Heart right ventricle (tissue), 16 donors: ENCODE measurements at regions not wholly inside any gene's neighbourhood (a gene's known extent, or its start where the extent isn't known, plus 50 kb on each side); places are given as distances from the start of the nearest gene placed in this dataset.

ENCODE experiments used
- ATAC-seq, 8 donors: fragments of 200-7000 bp; cut with Tn5 transposase; one replicate each; pipeline ENCODE4 v1.9.1; 2020; ENCODE audit warnings: mild to moderate bottlenecking in 8 of 8, moderate library complexity in 8 of 8, moderate number of reproducible peaks in 1 of 8
- DNase-seq, 2 donors: peaks; one replicate each; pipeline ENCODE4 v3.0.0-alpha.2; 2020
- H3K27ac ChIP-seq, 10 donors: fragments of 200-600 bp; sonication (generic) in 2 of 10; one replicate each; pipeline versions ENCODE4 v1.5.0 to v1.8.0; 2020 to 2022; ENCODE audit warnings: mild to moderate bottlenecking in 3 of 10
- H3K27me3 ChIP-seq, 7 donors: fragments of 200-600 bp; one replicate each; pipeline ENCODE4 v1.8.0; 2021 to 2022; ENCODE audit warnings: mild to moderate bottlenecking in 2 of 7
- H3K36me3 ChIP-seq, 9 donors: fragments of 200-600 bp; sonication (generic) in 1 of 9; one replicate each; pipeline versions ENCODE4 v1.5.0 to v1.8.0; 2020 to 2022; ENCODE audit warnings: mild to moderate bottlenecking in 2 of 9
- H3K4me1 ChIP-seq, 9 donors: fragments of 200-600 bp; sonication (generic) in 1 of 9; one replicate each; pipeline versions ENCODE4 v1.5.0 to v1.8.0; 2020 to 2022; ENCODE audit warnings: mild to moderate bottlenecking in 4 of 9
- H3K4me3 ChIP-seq, 10 donors: fragments of 200-600 bp; sonication (generic) in 2 of 10; one replicate each; pipeline versions ENCODE4 v1.5.0 to v1.8.0; 2020 to 2022; ENCODE audit warnings: mild to moderate bottlenecking in 7 of 10, moderate library complexity in 2 of 10
- H3K9me3 ChIP-seq, 11 donors: fragments of 200-600 bp in 10 of 11; sonication (generic) in 2 of 11; one replicate each; pipeline versions ENCODE4 v1.5.0 to v1.8.0; 2013 to 2022; ENCODE audit warnings: mild to moderate bottlenecking in 2 of 11, control low read depth in 1 of 11, moderate library complexity in 1 of 11
- WGBS, 2 donors: extraction: QIAGEN DNeasy Blood & Tissue Kit; methylation state at CpG; one replicate each; pipeline ENCODE4 v1.1.7; 2013; ENCODE audit warnings: inconsistent platforms in 1 of 2; 5-methylcytosine and 5-hydroxymethylcytosine counted together
- intact Hi-C, 10 donors: fragments of 100-400 bp; cut with DNase I; formaldehyde crosslinking; loops; one replicate each; pipeline versions ENCODE4 v1.11.1 to v1.14.2; 2022
- TF ChIP-seq, protein P1 (sequence below), 9 donors: fragments of 200-600 bp; sonication (generic) in 2 of 9; IDR thresholded peaks; one replicate each; pipeline versions ENCODE4 v1.5.0 to v1.8.0; 2021 to 2022; ENCODE audit warnings: antibody characterized with exemption in 9 of 9, mild to moderate bottlenecking in 5 of 9, moderate library complexity in 1 of 9
- donor health status: Arrhythmogenic right ventricular cardiomyopathy.
- donor health status: ischemic (EF 13 %, LVEDD 7.1; RV severe dilation, severe dysfunction).
- donor health status: healthy with polysubstance abuse.
- donor health status: DM: no; HTN: yes; CAD: no.
- donor health status: DM: no; HTN: no; CAD: no.
- donor health status: ischemic (EF 25% LVEDD 6.9; RV normal size, moderate dysfunction).
- donor health status: ischemic (EF 25% LVEDD 5.7; RV mildly dilated, moderate dysfunction).
- donor health status: healthy.
- donor health status: DM: yes; HTN: yes; CAD: no.
- donor health status: Ischemic cardiomyopathy.
- donor health status: ischemic (EF 35%, LVEDD 5.7; RV mildly dilated, moderate dysfunction).
- donor health status: nonischemic (EF 11% LVEDD 7.7; RV severe dilation, severe dysfunction).
- donor health status: DM: yes; HTN: yes; CAD: no.
- donor health status: PGD.
- donor health status: ischemic (EF 29% LVEDD 5.4; RV normal size, mild dysfunction).
- donor health status: nonischemic (EF 23%, LVEDD 6.1; RV moderate dilation, normal function).

GRCh38 chr18:41818381-41819355, 136.4 kb upstream of the PIK3C3 start:
- intact Hi-C loops = no loop called here
- DNase-seq = no peak
- no peak overlapping the region for H3K27ac ChIP-seq
- TF ChIP-seq, protein P1, sequence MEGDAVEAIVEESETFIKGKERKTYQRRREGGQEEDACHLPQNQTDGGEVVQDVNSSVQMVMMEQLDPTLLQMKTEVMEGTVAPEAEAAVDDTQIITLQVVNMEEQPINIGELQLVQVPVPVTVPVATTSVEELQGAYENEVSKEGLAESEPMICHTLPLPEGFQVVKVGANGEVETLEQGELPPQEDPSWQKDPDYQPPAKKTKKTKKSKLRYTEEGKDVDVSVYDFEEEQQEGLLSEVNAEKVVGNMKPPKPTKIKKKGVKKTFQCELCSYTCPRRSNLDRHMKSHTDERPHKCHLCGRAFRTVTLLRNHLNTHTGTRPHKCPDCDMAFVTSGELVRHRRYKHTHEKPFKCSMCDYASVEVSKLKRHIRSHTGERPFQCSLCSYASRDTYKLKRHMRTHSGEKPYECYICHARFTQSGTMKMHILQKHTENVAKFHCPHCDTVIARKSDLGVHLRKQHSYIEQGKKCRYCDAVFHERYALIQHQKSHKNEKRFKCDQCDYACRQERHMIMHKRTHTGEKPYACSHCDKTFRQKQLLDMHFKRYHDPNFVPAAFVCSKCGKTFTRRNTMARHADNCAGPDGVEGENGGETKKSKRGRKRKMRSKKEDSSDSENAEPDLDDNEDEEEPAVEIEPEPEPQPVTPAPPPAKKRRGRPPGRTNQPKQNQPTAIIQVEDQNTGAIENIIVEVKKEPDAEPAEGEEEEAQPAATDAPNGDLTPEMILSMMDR (IDR thresholded peaks at IDR 0.05) = no peak
- H3K4me1 ChIP-seq = no peaks in the 10 kb centered on the region
- no peak overlapping the region for H3K4me3 ChIP-seq
- no peak for ATAC-seq
- 73 to 80% methylated on average over 11 of the region's 11 CpGs for WGBS, 2 donors
- peaks cover 0 to 5% (median 0%) of the 10 kb centered on the region in 7 donors for H3K27me3 ChIP-seq
- H3K36me3 ChIP-seq = no peaks in the 10 kb centered on the region
- H3K9me3 ChIP-seq = peaks cover 0 to 6% (median 0%) of the 10 kb centered on the region in 11 donors

DNA sequence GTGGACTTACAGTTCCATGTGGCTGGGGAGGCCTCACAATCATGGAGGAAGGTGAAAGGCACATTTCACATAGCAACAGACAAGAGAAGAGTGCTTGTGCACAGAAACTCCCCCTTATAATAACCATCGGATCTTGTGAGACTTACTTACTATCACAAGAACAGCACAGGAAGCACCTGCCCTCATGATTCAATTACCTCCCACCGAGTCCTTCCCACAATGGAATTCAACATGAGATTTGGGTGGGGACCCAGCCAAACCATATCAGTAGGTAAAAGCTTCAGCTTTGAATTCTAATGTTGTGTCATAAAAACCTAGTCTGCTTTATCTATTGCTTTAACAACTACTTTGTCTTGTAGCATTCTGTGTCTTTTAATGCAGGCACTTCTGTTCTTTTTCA, 140.4 kb upstream of the PIK3C3 start:
- no peak overlapping the region for H3K27ac ChIP-seq
- ATAC-seq = no peak

GRCh38 chr18:41809652-41810051, 145.4 kb upstream of the PIK3C3 start:
- DNase-seq = no peak
- TF ChIP-seq, protein P1 (IDR thresholded peaks at IDR 0.05) = no peak
- ATAC-seq = no peak
- Histone ChIP-seq H3K4me3 (no peak overlapping the region), H3K9me3 (peaks cover 0 to 6% (median 0%) of the 10 kb centered on the region in 11 donors), H3K4me1 (no peaks in the 10 kb centered on the region), H3K27me3 (peaks cover 0 to 9% (median 0%) of the 10 kb centered on the region in 7 donors), H3K27ac (no peak overlapping the region), H3K36me3 (no peaks in the 10 kb centered on the region)
- intact Hi-C loops = no loop called here
- 45 to 50% methylated on average over 2 of the region's 2 CpGs for WGBS, 2 donors

More for the DNA sequence above, 140.4 kb upstream of the PIK3C3 start:
- WGBS, 2 donors = 47 to 59% methylated on average over 2 of the region's 2 CpGs
- Histone ChIP-seq H3K4me1 (no peaks in the 10 kb centered on the region), H3K9me3 (peaks cover 0 to 6% (median 0%) of the 10 kb centered on the region in 11 donors), H3K27me3 (no peaks in the 10 kb centered on the region), H3K4me3 (no peak overlapping the region), H3K36me3 (no peaks in the 10 kb centered on the region)
- no peak for DNase-seq
- intact Hi-C loops = no loop called here
- TF ChIP-seq, protein P1 (IDR thresholded peaks at IDR 0.05) = no peak

- Histone ChIP-seq H3K27ac (no peak overlapping the region), H3K9me3 (no peaks in the 10 kb centered on the region), H3K36me3 (no peaks in the 10 kb centered on the region), H3K4me3 (no peak overlapping the region), H3K27me3 (peaks cover 0 to 9% (median 0%) of the 10 kb centered on the region in 7 donors), H3K4me1 (no peaks in the 10 kb centered on the region)
- ATAC-seq = no peak
- DNase-seq = no peak
- intact Hi-C loops = no loop called here
- TF ChIP-seq, protein P1 (IDR thresholded peaks at IDR 0.05) = no peak
- 66 to 78% methylated on average over 3 of the region's 3 CpGs for WGBS, 2 donors
Measured at GRCh38 chr18:41805341-41805740, 149.7 kb upstream of the PIK3C3 start.
